ENCODE measurements at regions not wholly inside any gene's neighbourhood (a gene's known extent, or its start where the extent isn't known, plus 50 kb on each side); places are given as distances from the start of the nearest gene placed in this dataset.
A peak's percentile ranks its signal among the peaks of the same experiment; 100 is the strongest.

GRCh38 chr7:42858570-42858969, 53.3 kb downstream of the C7orf25 start:
- peak; percentile 20 for DNase-seq (ENCODE audit: low spot score)

- DNase-seq (ENCODE audit: low spot score) = no peak
Measured at GRCh38 chr7:42856605-42856987, 55.3 kb downstream of the C7orf25 start.

- no peak for DNase-seq (ENCODE audit: low spot score)
Measured at GRCh38 chr7:42854571-42855118, 57.2 kb downstream of the C7orf25 start.

GRCh38 chr7:42852531-42852930, 59.3 kb downstream of the C7orf25 start:
- no peak for DNase-seq (ENCODE audit: low spot score)

GRCh38 chr7:42843205-42843800, 68.6 kb downstream of the C7orf25 start:
- DNase-seq (ENCODE audit: low spot score) = peak; percentile 80

GRCh38 chr7:42834676-42835075, 77.2 kb downstream of the C7orf25 start:
- no peak for DNase-seq (ENCODE audit: low spot score)

- DNase-seq (ENCODE audit: low spot score) = no peak
Measured at GRCh38 chr7:42833411-42833810, 78.5 kb downstream of the C7orf25 start.

GRCh38 chr7:42832667-42833066, 79.2 kb downstream of the C7orf25 start:
- no peak for DNase-seq (ENCODE audit: low spot score)

- peak; percentile 63 for DNase-seq (ENCODE audit: low spot score)
Measured at GRCh38 chr7:42831718-42832522, 80.0 kb downstream of the C7orf25 start.

GRCh38 chr7:42831006-42831717, 80.7 kb downstream of the C7orf25 start:
- DNase-seq (ENCODE audit: low spot score) = no peak

- DNase-seq (ENCODE audit: low spot score) = no peak
Measured at GRCh38 chr7:42812779-42813178, 99.1 kb downstream of the C7orf25 start.

- no peak for DNase-seq (ENCODE audit: low spot score)
Measured at GRCh38 chr7:42805601-42806000, 106.3 kb downstream of the C7orf25 start.

- no peak for DNase-seq (ENCODE audit: low spot score)
Measured at GRCh38 chr7:42794673-42795072, 117.2 kb downstream of the C7orf25 start.

- DNase-seq (ENCODE audit: low spot score) = no peak
Measured at GRCh38 chr7:42792841-42793240, 119.0 kb downstream of the C7orf25 start.

- no peak for DNase-seq (ENCODE audit: low spot score)
Measured at GRCh38 chr7:42790196-42790595, 121.7 kb downstream of the C7orf25 start.

- no peak for DNase-seq (ENCODE audit: low spot score)
Measured at GRCh38 chr7:42774436-42774835, 137.4 kb downstream of the C7orf25 start.

GRCh38 chr7:42770114-42770513, 141.8 kb downstream of the C7orf25 start:
- DNase-seq (ENCODE audit: low spot score) = no peak

GRCh38 chr7:42768045-42768444, 143.8 kb downstream of the C7orf25 start:
- no peak for DNase-seq (ENCODE audit: low spot score)

- no peak for DNase-seq (ENCODE audit: low spot score)
Measured at GRCh38 chr7:42766782-42767423, 145.0 kb downstream of the C7orf25 start.

- DNase-seq (ENCODE audit: low spot score) = no peak
Measured at GRCh38 chr7:42765931-42766330, 145.9 kb downstream of the C7orf25 start.

GRCh38 chr7:42763137-42763551, 148.7 kb downstream of the C7orf25 start:
- no peak for DNase-seq (ENCODE audit: low spot score)

- no peak for DNase-seq (ENCODE audit: low spot score)
Measured at GRCh38 chr7:42761486-42761885, 150.4 kb downstream of the C7orf25 start.

Measured in SW480 (cell line).